HG03103 (cell line): ENCODE measurements at regions not wholly inside any gene's neighbourhood (a gene's known extent, or its start where the extent isn't known, plus 50 kb on each side); places are given as distances from the start of the nearest gene placed in this dataset.

Experiments
- ATAC-seq: cut with Tn5 transposase; IDR thresholded peaks from one replicate; pipeline ENCODE4 v1.9.1; 2021; ENCODE audit warnings: low read depth; ENCODE audit not compliant: unreplicated experiment

GRCh38 chrX:33465137-33465536 is 253.8 kb upstream of the DMD start:
- ATAC-seq, result no peak

- ATAC-seq, result no peak
These were observed 245.8 kb upstream of the DMD start for GRCh38 chrX:33457102-33457501.

GRCh38 chrX:33447285-33447684 is 235.9 kb upstream of the DMD start:
- no peak for ATAC-seq

GRCh38 chrX:33434256-33435092 is 223.1 kb upstream of the DMD start:
- ATAC-seq, result peak; percentile 67

DNA sequence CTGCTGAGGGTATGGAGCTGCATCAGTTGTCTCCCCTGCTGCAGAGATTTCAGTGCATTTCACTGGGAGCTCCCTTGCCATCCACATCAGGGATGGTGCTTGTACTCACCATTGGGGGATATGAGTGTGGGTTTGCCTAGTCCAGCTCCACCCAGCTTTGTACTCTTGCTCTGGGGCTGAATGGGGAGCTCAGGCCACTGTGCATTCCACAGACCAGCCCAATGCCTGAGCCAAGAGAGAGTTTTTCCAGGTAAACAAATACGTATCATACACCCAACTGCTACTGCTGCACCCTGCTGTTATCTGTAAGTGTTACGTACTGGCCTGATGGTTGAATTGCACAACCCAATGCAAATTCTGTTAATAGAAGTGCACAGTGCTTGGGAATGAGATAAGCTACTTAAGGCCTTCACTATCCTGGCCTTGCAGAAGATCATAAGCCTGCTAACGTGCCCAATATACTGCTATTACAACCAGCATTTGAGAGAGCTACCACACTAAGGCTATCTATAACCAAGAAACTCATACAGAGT is 205.0 kb upstream of the DMD start:
- no peak for ATAC-seq

GRCh38 chrX:33415459-33415858 is 204.1 kb upstream of the DMD start:
- no peak for ATAC-seq

DNA sequence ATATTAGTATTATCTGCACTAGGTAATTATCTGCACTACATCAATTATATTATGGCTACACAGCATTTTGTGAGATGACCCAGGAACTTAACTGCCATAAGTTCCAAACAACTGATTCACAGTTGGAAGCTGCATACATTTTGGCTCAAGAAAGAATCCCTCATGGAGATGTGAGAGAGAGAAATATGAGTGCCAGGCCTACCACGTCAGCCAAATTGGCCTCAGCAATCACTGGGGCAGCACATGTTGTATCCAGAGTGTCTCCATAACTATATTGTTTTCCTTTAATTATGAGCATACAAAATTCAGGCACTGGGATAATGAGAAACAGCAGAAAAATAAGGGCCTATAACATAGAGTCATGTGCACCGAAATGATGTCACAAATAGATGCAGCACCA is 174.2 kb upstream of the DMD start:
- no peak for ATAC-seq

DNA sequence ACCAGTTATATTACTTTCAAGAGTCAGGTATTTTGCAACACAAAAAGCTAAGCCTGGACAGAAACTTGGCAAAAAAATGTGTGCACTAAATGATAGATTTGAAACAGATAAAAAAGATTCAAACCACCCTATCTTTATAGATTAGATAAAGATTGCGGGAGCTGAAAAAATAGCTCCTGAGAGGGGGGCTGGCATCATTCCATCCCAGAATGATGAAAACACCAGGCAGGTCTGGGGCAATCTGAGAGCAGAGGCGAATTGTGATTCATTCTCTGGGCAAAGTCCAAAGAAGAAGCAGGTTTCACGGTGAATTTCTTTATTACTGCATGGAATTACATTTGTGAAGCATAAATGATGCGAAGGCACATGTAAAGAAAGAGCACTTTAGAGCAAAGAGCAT is 168.5 kb upstream of the DMD start:
- no peak for ATAC-seq

DNA sequence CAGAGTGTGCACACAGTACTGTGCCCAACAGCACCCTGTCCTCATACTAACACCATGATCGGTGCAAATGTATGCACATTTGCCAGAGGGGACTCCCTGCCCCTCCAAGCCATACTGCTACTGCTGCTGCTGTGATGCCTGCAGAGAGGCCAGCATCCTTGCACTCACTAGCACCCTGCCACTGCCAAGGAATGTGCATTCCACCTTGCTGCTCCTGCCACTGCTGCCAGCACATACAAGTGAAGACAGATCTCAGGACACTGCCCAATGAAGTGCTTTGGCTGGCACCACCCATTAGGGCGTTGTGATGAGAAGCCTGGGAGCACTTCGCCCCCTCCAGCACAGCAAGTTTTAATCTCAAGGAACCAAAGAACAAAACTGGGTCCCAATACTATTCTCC is 146.3 kb upstream of the DMD start:
- no peak for ATAC-seq

GRCh38 chrX:33339219-33339618 is 127.9 kb upstream of the DMD start:
- no peak for ATAC-seq

DNA sequence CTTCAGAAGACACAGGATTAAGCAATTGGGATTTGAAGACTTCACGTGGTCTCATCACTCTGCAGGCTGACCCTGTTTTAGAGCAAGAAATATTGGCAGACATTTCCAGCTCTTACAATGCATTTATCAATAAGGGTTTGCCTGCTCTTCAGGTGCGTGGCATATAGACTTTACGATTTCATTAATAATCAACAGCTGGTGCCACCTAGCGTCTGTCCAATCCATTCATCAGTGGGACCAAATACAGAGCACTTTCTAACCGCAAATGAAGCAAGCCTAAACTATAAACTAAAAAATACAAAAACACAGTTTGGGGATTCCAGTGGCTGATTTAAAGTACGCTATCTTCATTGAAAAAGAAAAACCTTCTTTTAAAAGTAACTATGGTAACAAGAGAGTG is 125.4 kb upstream of the DMD start:
- no peak for ATAC-seq

GRCh38 chrX:33333271-33333670 is 121.9 kb upstream of the DMD start:
- no peak for ATAC-seq

GRCh38 chrX:33330798-33331197 is 119.4 kb upstream of the DMD start:
- ATAC-seq, result no peak

- ATAC-seq, result no peak
These were observed 112.8 kb upstream of the DMD start for GRCh38 chrX:33324099-33324498.

DNA sequence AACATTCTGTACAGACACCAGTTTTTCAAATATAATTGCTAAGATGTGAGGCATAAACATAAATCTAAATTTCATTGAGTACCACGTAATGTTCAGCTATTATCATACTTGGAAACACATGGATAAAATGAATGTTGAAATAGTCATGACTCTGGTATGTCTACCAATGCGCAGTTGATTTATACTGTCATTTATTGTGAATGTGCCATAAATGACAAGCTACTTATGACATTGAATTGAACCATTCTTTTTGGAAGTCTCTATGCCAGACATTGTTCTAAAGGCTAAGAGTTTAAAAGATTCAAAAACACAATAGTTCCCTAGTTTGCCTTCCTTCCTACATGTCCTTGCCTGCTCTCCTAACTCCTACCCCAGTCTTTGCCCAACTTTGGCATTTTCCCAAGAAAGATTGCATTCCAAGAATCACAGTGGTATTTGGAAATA is 96.6 kb upstream of the DMD start:
- no peak for ATAC-seq

GRCh38 chrX:33298622-33299021 is 87.3 kb upstream of the DMD start:
- ATAC-seq, result no peak

DNA sequence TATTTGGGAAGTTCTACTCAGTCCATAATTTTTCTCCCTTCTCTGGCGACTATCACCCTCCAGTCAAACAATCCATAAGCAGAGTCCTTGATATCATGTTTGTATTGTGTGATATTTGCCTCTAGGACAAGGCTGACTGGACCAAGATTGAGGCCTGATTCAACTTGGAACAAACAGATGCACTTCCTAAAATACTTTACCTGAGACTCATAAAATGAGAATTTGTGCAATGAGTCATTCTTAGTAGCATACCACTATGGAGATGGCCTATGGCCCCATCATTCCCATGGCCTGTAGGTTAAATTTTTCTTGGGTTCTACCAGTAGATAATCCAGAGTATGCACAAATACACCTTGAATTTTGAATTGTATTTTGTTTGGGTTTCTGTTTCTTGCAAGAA is 74.2 kb upstream of the DMD start:
- ATAC-seq, result no peak

- no peak for ATAC-seq
These were observed 65.7 kb upstream of the DMD start for GRCh38 chrX:33277046-33277445.

- ATAC-seq, result no peak
These were observed 62.2 kb upstream of the DMD start for GRCh38 chrX:33273535-33273934.

DNA sequence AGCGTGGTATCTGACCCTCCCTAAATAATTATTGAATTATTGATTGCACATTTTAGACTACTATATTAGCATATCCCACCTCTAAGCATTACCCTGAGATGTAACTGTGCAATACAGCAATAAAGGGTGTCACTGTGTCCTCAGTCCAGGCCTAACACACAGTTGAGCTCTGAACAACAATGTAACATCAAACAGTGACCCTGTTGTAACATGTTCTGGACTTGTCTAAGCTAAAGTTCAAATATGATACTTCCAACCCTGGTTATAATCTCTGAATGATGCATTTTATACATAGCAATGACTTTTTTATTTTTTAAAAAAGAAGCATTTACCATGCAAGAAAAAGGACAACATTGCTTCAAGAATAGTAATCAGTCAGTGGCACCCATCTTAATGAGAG is 61.6 kb upstream of the DMD start:
- ATAC-seq, result no peak
